Tibial nerve (tissue), 4 donors: ENCODE measurements at regions not wholly inside any gene's neighbourhood (a gene's known extent, or its start where the extent isn't known, plus 50 kb on each side); places are given as distances from the start of the nearest gene placed in this dataset.
"Not testable (repeated sequence)": the region's sequence is repeated elsewhere in the genome, so short reads cannot be mapped to it uniquely, and the experiment has no call there.

ENCODE experiments used
- DNase-seq, 2 donors: peaks; one replicate each; pipeline ENCODE4 v3.0.0-alpha.2; 2019; ENCODE audit warnings: low spot score in 2 of 2
- H3K27ac ChIP-seq, 4 donors: fragments of 200-600 bp; sonication (generic) in 3 of 4; one replicate each; pipeline ENCODE4 v1.5.1; 2017 to 2019; ENCODE audit warnings: mild to moderate bottlenecking in 1 of 4
- H3K27me3 ChIP-seq, 2 donors: fragments of 200-600 bp; sonication (generic) in 1 of 2; one replicate each; pipeline versions ENCODE4 v1.5.1 to v1.6.0; 2017 to 2019
- H3K36me3 ChIP-seq, 3 donors: fragments of 200-600 bp; sonication (generic); one replicate each; pipeline ENCODE4 v1.5.1; 2018 to 2019
- H3K4me1 ChIP-seq, 4 donors: fragments of 200-600 bp; sonication (generic) in 3 of 4; one replicate each; pipeline ENCODE4 v1.5.1; 2017 to 2019
- H3K4me3 ChIP-seq, 4 donors: fragments of 200-600 bp; sonication (generic) in 3 of 4; one replicate each; pipeline ENCODE4 v1.5.1; 2017 to 2019; ENCODE audit warnings: mild to moderate bottlenecking in 1 of 4, moderate library complexity in 1 of 4
- H3K9me3 ChIP-seq, 4 donors: fragments of 200-600 bp; sonication (generic) in 3 of 4; one replicate each; pipeline ENCODE4 v1.5.1; 2017 to 2019
- CTCF ChIP-seq, 5 experiments: fragments of 200-600 bp in 3 of 5; fragments of 450-650 bp in 2 of 5; sonication (generic) in 3 of 5; IDR thresholded peaks; one replicate each; pipeline ENCODE4 v1.5.1; 2016 to 2019; ENCODE audit warnings: antibody characterized with exemption in 5 of 5, mild to moderate bottlenecking in 3 of 5, moderate library complexity in 2 of 5
- EP300 ChIP-seq, 2 donors: sonication (generic); formaldehyde crosslinking; IDR thresholded peaks; one replicate each; pipeline ENCODE4 v1.6.1; 2017; ENCODE audit warnings: antibody characterized with exemption in 2 of 2, mild to moderate bottlenecking in 1 of 2
- POLR2A ChIP-seq, 2 donors: fragments of 450-650 bp; IDR thresholded peaks; one replicate each; pipeline ENCODE4 v1.6.1; 2017; ENCODE audit warnings: antibody characterized with exemption in 2 of 2, mild to moderate bottlenecking in 2 of 2, moderate library complexity in 2 of 2
- WGBS, 2 donors: methylation state at CpG; one replicate each; pipeline ENCODE4 v1.1.5; 2018; 5-methylcytosine and 5-hydroxymethylcytosine counted together

- Histone ChIP-seq H3K9me3 (no peaks in the 10 kb centered on the region), H3K4me3 (no peak overlapping the region), H3K36me3 (no peaks in the 10 kb centered on the region), H3K27me3 (no peaks in the 10 kb centered on the region), H3K4me1 (no peaks in the 10 kb centered on the region), H3K27ac (no peak overlapping the region)
- TF ChIP-seq EP300 (IDR thresholded peaks at IDR 0.05) (no peak), CTCF (IDR thresholded peaks at IDR 0.05) (no peak), POLR2A (IDR thresholded peaks at IDR 0.05) (no peak)
- no peak for DNase-seq
These were observed 326.5 kb upstream of the SLC39A10 start for GRCh38 chr2:195330513-195330956.

GRCh38 chr2:195329784-195330183, 327.2 kb upstream of the SLC39A10 start:
- H3K27me3 ChIP-seq, H3K9me3 ChIP-seq, DNase-seq, H3K36me3 ChIP-seq, H3K4me1 ChIP-seq, H3K27ac ChIP-seq, H3K4me3 ChIP-seq: not testable (repeated sequence)

- TF ChIP-seq CTCF (IDR thresholded peaks at IDR 0.05) (no peak), EP300 (IDR thresholded peaks at IDR 0.05) (no peak), POLR2A (IDR thresholded peaks at IDR 0.05) (no peak)
- Histone ChIP-seq H3K4me3 (no peak overlapping the region), H3K4me1 (no peaks in the 10 kb centered on the region), H3K36me3 (no peaks in the 10 kb centered on the region), H3K9me3 (no peaks in the 10 kb centered on the region), H3K27ac (no peak overlapping the region), H3K27me3 (no peaks in the 10 kb centered on the region)
- no peak for DNase-seq
These were observed 330.5 kb upstream of the SLC39A10 start for GRCh38 chr2:195326537-195326936.

- TF ChIP-seq CTCF (IDR thresholded peaks at IDR 0.05): no peak
- TF ChIP-seq POLR2A (IDR thresholded peaks at IDR 0.05): no peak
- no peak for TF ChIP-seq EP300 (IDR thresholded peaks at IDR 0.05)
- H3K27me3 ChIP-seq: no peaks in the 10 kb centered on the region
- H3K4me3 ChIP-seq: no peak overlapping the region
- DNase-seq: no peak
- H3K4me1 ChIP-seq: no peaks in the 10 kb centered on the region
- 30% methylated on average over 4 of the region's 4 CpGs for WGBS, 2 donors
- H3K36me3 ChIP-seq: no peaks in the 10 kb centered on the region
- H3K27ac ChIP-seq: no peak overlapping the region
- no peaks in the 10 kb centered on the region for H3K9me3 ChIP-seq
These were observed 334.7 kb upstream of the SLC39A10 start for GRCh38 chr2:195322324-195322723.

GRCh38 chr2:195320413-195320973, 336.5 kb upstream of the SLC39A10 start:
- TF ChIP-seq CTCF (IDR thresholded peaks at IDR 0.05) (no peak), EP300 (IDR thresholded peaks at IDR 0.05) (no peak), POLR2A (IDR thresholded peaks at IDR 0.05) (no peak)
- Histone ChIP-seq H3K4me3 (no peak overlapping the region), H3K27me3 (no peaks in the 10 kb centered on the region), H3K36me3 (no peaks in the 10 kb centered on the region), H3K27ac (no peak overlapping the region), H3K9me3 (no peaks in the 10 kb centered on the region), H3K4me1 (no peaks in the 10 kb centered on the region)
- WGBS, 2 donors: 77 to 89% methylated on average over 1 of the region's 1 CpG
- DNase-seq: no peak
